Adrenal gland (tissue), 5 donors: ENCODE measurements at regions not wholly inside any gene's neighbourhood (a gene's known extent, or its start where the extent isn't known, plus 50 kb on each side); places are given as distances from the start of the nearest gene placed in this dataset.

ENCODE experiments used
- POLR2A ChIP-seq, 2 donors: fragments of 450-650 bp; IDR thresholded peaks; one replicate each; pipeline ENCODE4 v1.6.1; 2017; ENCODE audit warnings: antibody characterized with exemption in 2 of 2, mild to moderate bottlenecking in 2 of 2, moderate library complexity in 1 of 2
- TF ChIP-seq, protein P1 (sequence below), 6 experiments: fragments of 450-650 bp in 4 of 6; fragments of 200-600 bp in 2 of 6; sonication (generic) in 1 of 6; IDR thresholded peaks; 1 replicate in 5 of 6; 2 replicates in 1 of 6; pipeline versions ENCODE4 v1.5.1 to v1.8.0; 2016 to 2021; ENCODE audit warnings: antibody characterized with exemption in 6 of 6, mild to moderate bottlenecking in 2 of 6, moderate library complexity in 1 of 6
- donor health status: DM: no; HTN: no; CAD: no.

DNA sequence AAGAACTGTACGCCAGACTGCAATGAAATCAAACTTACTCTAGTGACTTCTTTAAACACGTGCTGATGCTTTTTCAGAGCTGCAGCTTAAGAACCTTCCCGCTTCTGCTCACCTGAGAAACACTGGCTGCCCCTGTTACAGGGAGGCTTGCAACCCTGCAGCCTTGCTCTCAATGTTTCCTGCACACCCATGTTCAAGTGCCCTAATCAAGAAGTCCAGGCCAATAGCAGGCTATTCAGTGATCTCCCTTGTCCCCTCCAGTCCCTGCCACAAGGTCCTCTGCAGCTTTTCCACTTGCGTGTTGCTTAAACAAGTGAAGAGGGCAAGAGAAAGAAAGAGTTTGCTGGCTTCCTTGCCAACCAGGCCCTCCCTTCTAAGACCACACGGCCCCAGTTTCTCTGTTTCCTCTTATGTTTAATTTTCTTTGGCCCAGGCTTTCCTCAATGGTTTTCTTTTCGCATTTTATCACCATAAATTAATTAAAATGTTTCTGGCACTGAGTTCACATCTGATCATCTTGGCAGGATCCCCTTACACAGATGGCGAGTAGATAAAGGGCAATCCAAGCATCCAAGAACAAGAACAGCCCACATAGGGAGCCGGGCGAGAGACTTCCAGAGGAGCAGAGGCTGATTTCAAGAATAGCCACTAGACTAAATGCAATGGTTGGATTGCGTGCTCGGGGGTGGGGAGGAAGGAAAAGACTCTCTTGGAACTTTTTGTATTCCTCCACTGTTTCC lies 82.3 kb upstream of the CDKN3 start:
- TF ChIP-seq, protein P1, sequence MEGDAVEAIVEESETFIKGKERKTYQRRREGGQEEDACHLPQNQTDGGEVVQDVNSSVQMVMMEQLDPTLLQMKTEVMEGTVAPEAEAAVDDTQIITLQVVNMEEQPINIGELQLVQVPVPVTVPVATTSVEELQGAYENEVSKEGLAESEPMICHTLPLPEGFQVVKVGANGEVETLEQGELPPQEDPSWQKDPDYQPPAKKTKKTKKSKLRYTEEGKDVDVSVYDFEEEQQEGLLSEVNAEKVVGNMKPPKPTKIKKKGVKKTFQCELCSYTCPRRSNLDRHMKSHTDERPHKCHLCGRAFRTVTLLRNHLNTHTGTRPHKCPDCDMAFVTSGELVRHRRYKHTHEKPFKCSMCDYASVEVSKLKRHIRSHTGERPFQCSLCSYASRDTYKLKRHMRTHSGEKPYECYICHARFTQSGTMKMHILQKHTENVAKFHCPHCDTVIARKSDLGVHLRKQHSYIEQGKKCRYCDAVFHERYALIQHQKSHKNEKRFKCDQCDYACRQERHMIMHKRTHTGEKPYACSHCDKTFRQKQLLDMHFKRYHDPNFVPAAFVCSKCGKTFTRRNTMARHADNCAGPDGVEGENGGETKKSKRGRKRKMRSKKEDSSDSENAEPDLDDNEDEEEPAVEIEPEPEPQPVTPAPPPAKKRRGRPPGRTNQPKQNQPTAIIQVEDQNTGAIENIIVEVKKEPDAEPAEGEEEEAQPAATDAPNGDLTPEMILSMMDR (IDR thresholded peaks at IDR 0.05) = no peak
- no peak for TF ChIP-seq POLR2A (IDR thresholded peaks at IDR 0.05)
